Astrocyte (in vitro differentiated cells and primary cell): ENCODE measurements at regions not wholly inside any gene's neighbourhood (a gene's known extent, or its start where the extent isn't known, plus 50 kb on each side); places are given as distances from the start of the nearest gene placed in this dataset.

Source experiments
- DNase-seq: peaks from one replicate; pipeline ENCODE4 v3.0.0-alpha.2; 2010; ENCODE audit warnings: low read depth
- FAIRE-seq: peaks from 2 replicates; lab custom pipeline; 2011; peaks lifted over from hg19 to GRCh38; lab: Jason Lieb, UNC
- H2AFZ ChIP-seq: 2 replicates; pipeline ENCODE4 v1.6.0; 2012; ENCODE audit warnings: low read depth, low read length, inconsistent platforms
- H3K27ac ChIP-seq: 2 replicates; pipeline ENCODE4 v1.5.1; 2011; ENCODE audit warnings: low read depth, low read length, inconsistent platforms
- H3K27me3 ChIP-seq: 2 replicates; pipeline ENCODE4 v1.6.0; 2011; ENCODE audit warnings: low read length, inconsistent platforms; ENCODE audit not compliant: insufficient read depth
- H3K36me3 ChIP-seq: 2 replicates; pipeline ENCODE4 v1.5.1; 2011; ENCODE audit warnings: low read length, inconsistent platforms; ENCODE audit not compliant: insufficient read depth
- H3K4me1 ChIP-seq: 2 replicates; pipeline ENCODE4 v1.5.1; 2011; ENCODE audit warnings: low read length, inconsistent platforms; ENCODE audit not compliant: insufficient read depth
- H3K4me2 ChIP-seq: 2 replicates; pipeline ENCODE4 v1.6.0; 2012; ENCODE audit warnings: low read length, inconsistent platforms
- H3K4me3 ChIP-seq: 2 replicates; pipeline ENCODE4 v1.5.1; 2011; ENCODE audit warnings: low read depth, mild to moderate bottlenecking, low read length, inconsistent platforms; ENCODE audit not compliant: insufficient read depth
- H3K79me2 ChIP-seq: 2 replicates; pipeline ENCODE4 v1.6.0; 2012; ENCODE audit warnings: mild to moderate bottlenecking, low read length, inconsistent platforms; ENCODE audit not compliant: insufficient read depth
- H3K9ac ChIP-seq: 2 replicates; pipeline ENCODE4 v1.6.0; 2012; ENCODE audit warnings: mild to moderate bottlenecking, low read length, inconsistent platforms
- H3K9me3 ChIP-seq: 2 replicates; pipeline ENCODE4 v1.5.1; 2012; ENCODE audit warnings: low read depth, mild to moderate bottlenecking, low read length, inconsistent platforms; ENCODE audit not compliant: insufficient read depth
- H4K20me1 ChIP-seq: 2 replicates; pipeline ENCODE4 v1.6.0; 2012; ENCODE audit warnings: low read length, inconsistent platforms; ENCODE audit not compliant: insufficient read depth
- H3K27ac Mint-ChIP-seq: one replicate; pipeline ENCODE4 v1.8.0; 2021; ENCODE audit warnings: mild to moderate bottlenecking, mixed read lengths; ENCODE audit not compliant: unreplicated experiment
- H3K27me3 Mint-ChIP-seq: one replicate; pipeline ENCODE4 v1.8.0; 2021; ENCODE audit warnings: low read depth, mixed read lengths; ENCODE audit not compliant: unreplicated experiment
- H3K36me3 Mint-ChIP-seq: one replicate; pipeline ENCODE4 v1.8.0; 2021; ENCODE audit warnings: low read depth, mixed read lengths; ENCODE audit not compliant: unreplicated experiment
- H3K4me1 Mint-ChIP-seq: one replicate; pipeline ENCODE4 v1.8.0; 2021; ENCODE audit warnings: low read depth, mixed read lengths; ENCODE audit not compliant: unreplicated experiment
- H3K4me3 Mint-ChIP-seq: one replicate; pipeline ENCODE4 v1.8.0; 2021; ENCODE audit warnings: mild to moderate bottlenecking, moderate library complexity, mixed read lengths; ENCODE audit not compliant: unreplicated experiment
- H3K9me3 Mint-ChIP-seq: one replicate; pipeline ENCODE4 v1.8.0; 2021; ENCODE audit warnings: mild to moderate bottlenecking, mixed read lengths; ENCODE audit not compliant: unreplicated experiment
- CTCF ChIP-seq: IDR thresholded peaks from 2 replicates; pipeline ENCODE4 v1.5.1; 2011; ENCODE audit warnings: low read depth, mild to moderate bottlenecking, inconsistent platforms, low read length, moderate library complexity; ENCODE audit not compliant: insufficient read depth
- EZH2 ChIP-seq: IDR thresholded peaks from 2 replicates; pipeline ENCODE4 v1.6.1; 2012; ENCODE audit warnings: mild to moderate bottlenecking, low read length, inconsistent platforms; ENCODE audit not compliant: insufficient read depth

GRCh38 chr12:73266206-73266605 lies 994.0 kb downstream of the TRHDE start:
- DNase-seq (no peak), FAIRE-seq (no peak)
- H3K36me3 ChIP-seq: no peaks in the 10 kb centered on the region
- no peaks in the 10 kb centered on the region for H4K20me1 ChIP-seq
- no peak overlapping the region for H3K4me2 ChIP-seq
- Mint-ChIP-seq H3K4me1 (no peaks in the 10 kb centered on the region), H3K27me3 (no peaks in the 10 kb centered on the region), H3K27ac (no peak overlapping the region), H3K4me3 (no peak overlapping the region), H3K36me3 (no peaks in the 10 kb centered on the region), H3K9me3 (peaks cover 3% of the 10 kb centered on the region)
- no peaks in the 10 kb centered on the region for H3K27me3 ChIP-seq
- H3K9ac ChIP-seq: no peak overlapping the region
- peaks cover 4% of the 10 kb centered on the region for H3K9me3 ChIP-seq
- H2AFZ ChIP-seq: no peak overlapping the region
- H3K4me3 ChIP-seq: no peak overlapping the region
- no peaks in the 10 kb centered on the region for H3K79me2 ChIP-seq
- no peaks in the 10 kb centered on the region for H3K4me1 ChIP-seq
- H3K27ac ChIP-seq: no peak overlapping the region
- TF ChIP-seq CTCF: no peak
- TF ChIP-seq EZH2: no peak

GRCh38 chr12:73274976-73275375 lies 1002.8 kb downstream of the TRHDE start:
- no peak overlapping the region for H2AFZ ChIP-seq

More at GRCh38 chr12:73274976-73275375, 1002.8 kb downstream of the TRHDE start:
- H3K9me3 ChIP-seq: no peaks in the 10 kb centered on the region
- Mint-ChIP-seq H3K9me3 (no peaks in the 10 kb centered on the region), H3K36me3 (no peaks in the 10 kb centered on the region), H3K4me3 (no peak overlapping the region), H3K27ac (peak overlapping the region; percentile 89), H3K27me3 (no peaks in the 10 kb centered on the region), H3K4me1 (peaks cover 8% of the 10 kb centered on the region)
- no peak for DNase-seq
- no peak overlapping the region for H3K9ac ChIP-seq
- no peak for FAIRE-seq
- H3K4me3 ChIP-seq: no peak overlapping the region
- H3K79me2 ChIP-seq: no peaks in the 10 kb centered on the region
- H3K36me3 ChIP-seq: no peaks in the 10 kb centered on the region
- no peak overlapping the region for H3K27ac ChIP-seq
- H3K4me1 ChIP-seq: no peaks in the 10 kb centered on the region
- H3K4me2 ChIP-seq: no peak overlapping the region
- H3K27me3 ChIP-seq: no peaks in the 10 kb centered on the region
- no peaks in the 10 kb centered on the region for H4K20me1 ChIP-seq
- TF ChIP-seq EZH2 (no peak), CTCF (no peak)
